Loucy (cell line): ENCODE measurements at regions not wholly inside any gene's neighbourhood (a gene's known extent, or its start where the extent isn't known, plus 50 kb on each side); places are given as distances from the start of the nearest gene placed in this dataset.

Experiments
- H2AFZ ChIP-seq: fragments of 200-600 bp; sonication (generic); 2 replicates; pipeline ENCODE4 v1.6.0; 2016; ENCODE audit warnings: antibody characterized with exemption, mild to moderate bottlenecking, low read length, moderate library complexity
- H3F3A ChIP-seq: fragments of 200-600 bp; 2 replicates; pipeline ENCODE4 v1.6.0; 2016; ENCODE audit warnings: antibody characterized with exemption, low read depth, mild to moderate bottlenecking
- H3K27me3 ChIP-seq: fragments of 200-600 bp; sonication (generic); 2 replicates; pipeline ENCODE4 v1.6.1; 2014; ENCODE audit warnings: low read length, mild to moderate bottlenecking; ENCODE audit not compliant: insufficient read depth, poor library complexity, severe bottlenecking
- H3K36me3 ChIP-seq: fragments of 200-600 bp; sonication (generic); 2 replicates; pipeline ENCODE4 v1.6.1; 2016; ENCODE audit warnings: low read length; ENCODE audit not compliant: insufficient read depth
- H3K4me1 ChIP-seq: fragments of 200-600 bp; sonication (generic); 2 replicates; pipeline ENCODE4 v1.5.1; 2014; ENCODE audit warnings: low read length, mild to moderate bottlenecking; ENCODE audit not compliant: insufficient read depth, poor library complexity, severe bottlenecking
- H3K4me2 ChIP-seq: fragments of 200-600 bp; sonication (generic); 2 replicates; pipeline ENCODE4 v1.6.0; 2014; ENCODE audit warnings: antibody characterized with exemption, low read length, low read depth, mild to moderate bottlenecking; ENCODE audit not compliant: poor library complexity, severe bottlenecking
- H3K4me3 ChIP-seq: fragments of 200-600 bp; sonication (generic); 2 replicates; pipeline ENCODE4 v1.5.1; 2014; ENCODE audit warnings: low read length, mild to moderate bottlenecking, mixed read lengths; ENCODE audit not compliant: poor library complexity, severe bottlenecking
- H3K79me2 ChIP-seq: fragments of 200-600 bp; sonication (generic); 2 replicates; pipeline ENCODE4 v1.6.1; 2014; ENCODE audit warnings: low read length; ENCODE audit not compliant: insufficient read depth
- H3K9ac ChIP-seq: fragments of 200-600 bp; sonication (generic); 2 replicates; pipeline ENCODE4 v1.6.0; 2014; ENCODE audit warnings: mild to moderate bottlenecking, low read depth, low read length, moderate library complexity; ENCODE audit not compliant: poor library complexity, severe bottlenecking
- H3K9me2 ChIP-seq: fragments of 200-600 bp; sonication (generic); replicated peaks from 2 replicates; pipeline ENCODE4 v1.6.1; 2016; ENCODE audit warnings: low read depth, low read length, mixed read lengths
- H3K9me3 ChIP-seq: fragments of 200-600 bp; sonication (generic); 2 replicates; pipeline ENCODE4 v1.6.1; 2014; ENCODE audit warnings: mild to moderate bottlenecking, antibody characterized with exemption, low read length, low read depth; ENCODE audit not compliant: insufficient read depth
- H4K20me1 ChIP-seq: fragments of 200-600 bp; sonication (generic); 2 replicates; pipeline ENCODE4 v1.6.0; 2014; ENCODE audit warnings: antibody characterized with exemption, low read length, mild to moderate bottlenecking; ENCODE audit not compliant: insufficient read depth, poor library complexity, severe bottlenecking
- CTCF ChIP-seq: fragments of 200-600 bp; sonication (generic); conservative IDR thresholded peaks from 2 replicates; pipeline ENCODE4 v1.5.1; 2014; ENCODE audit warnings: mild to moderate bottlenecking, antibody characterized with exemption, low read length
- EZH2phosphoT487 ChIP-seq: fragments of 200-600 bp; IDR thresholded peaks from 2 replicates; pipeline ENCODE4 v1.6.1; 2018; ENCODE audit warnings: antibody characterized with exemption, mild to moderate bottlenecking, moderate library complexity, borderline replicate concordance

GRCh38 chr15:91420689-91421088 is 320.6 kb downstream of the SV2B start:
- no peaks in the 10 kb centered on the region for H4K20me1 ChIP-seq
- no peaks in the 10 kb centered on the region for H3K27me3 ChIP-seq
- no peaks in the 10 kb centered on the region for H3K9me2 ChIP-seq
- H3K4me2 ChIP-seq: no peak overlapping the region
- H3K9ac ChIP-seq: no peak overlapping the region
- no peaks in the 10 kb centered on the region for H3F3A ChIP-seq
- H2AFZ ChIP-seq: no peak overlapping the region
- TF ChIP-seq CTCF (no peak), EZH2phosphoT487 (no peak)
- H3K79me2 ChIP-seq: no peaks in the 10 kb centered on the region
- H3K36me3 ChIP-seq: no peaks in the 10 kb centered on the region
- peaks cover 21% of the 10 kb centered on the region for H3K4me1 ChIP-seq
- no peaks in the 10 kb centered on the region for H3K9me3 ChIP-seq
- H3K4me3 ChIP-seq: no peak overlapping the region

GRCh38 chr15:91422797-91423196 is 322.7 kb downstream of the SV2B start:
- Histone ChIP-seq H3K79me2 (no peaks in the 10 kb centered on the region), H3K4me2 (peak overlapping the region; percentile 65), H3F3A (no peaks in the 10 kb centered on the region), H3K9me3 (no peaks in the 10 kb centered on the region), H3K4me1 (peaks cover 29% of the 10 kb centered on the region), H3K4me3 (peak overlapping the region; percentile 43), H3K27me3 (no peaks in the 10 kb centered on the region), H4K20me1 (no peaks in the 10 kb centered on the region), H3K9ac (peak overlapping the region; percentile 30), H2AFZ (peak overlapping the region; percentile 66), H3K9me2 (no peaks in the 10 kb centered on the region), H3K36me3 (no peaks in the 10 kb centered on the region)
- TF ChIP-seq EZH2phosphoT487 (no peak), CTCF (no peak)

DNA sequence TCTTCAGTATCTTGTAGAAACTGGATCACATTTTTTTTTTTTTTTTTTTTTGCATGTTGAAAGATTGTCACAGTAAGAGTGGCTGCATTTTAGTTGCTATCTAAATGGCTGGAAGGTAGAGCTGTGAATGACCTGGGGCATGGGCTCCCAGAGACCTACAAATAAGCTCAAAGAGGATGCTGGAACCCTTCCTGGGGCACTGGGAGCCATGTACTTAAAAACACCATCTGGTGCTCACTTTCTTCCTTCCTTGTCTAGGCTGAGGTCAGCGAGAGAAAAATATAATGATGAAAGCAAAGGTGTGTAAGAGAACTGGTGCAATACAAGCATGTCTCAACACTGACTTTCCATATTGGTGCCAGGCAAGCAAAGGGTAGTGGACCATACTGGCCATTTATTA is 323.9 kb downstream of the SV2B start:
- no peak overlapping the region for H2AFZ ChIP-seq
- H3K36me3 ChIP-seq: no peaks in the 10 kb centered on the region
- H3K9ac ChIP-seq: no peak overlapping the region
- no peak overlapping the region for H3K4me3 ChIP-seq
- no peaks in the 10 kb centered on the region for H3F3A ChIP-seq
- H3K4me2 ChIP-seq: no peak overlapping the region
- peaks cover 29% of the 10 kb centered on the region for H3K4me1 ChIP-seq
- no peaks in the 10 kb centered on the region for H3K9me2 ChIP-seq
- H4K20me1 ChIP-seq: no peaks in the 10 kb centered on the region
- no peaks in the 10 kb centered on the region for H3K79me2 ChIP-seq
- no peaks in the 10 kb centered on the region for H3K9me3 ChIP-seq
- TF ChIP-seq EZH2phosphoT487: no peak
- no peak for TF ChIP-seq CTCF
- H3K27me3 ChIP-seq: no peaks in the 10 kb centered on the region
